ELF-1 (cell line): ENCODE measurements at regions not wholly inside any gene's neighbourhood (a gene's known extent, or its start where the extent isn't known, plus 50 kb on each side); places are given as distances from the start of the nearest gene placed in this dataset.
"Not testable (repeated sequence)": the region's sequence is repeated elsewhere in the genome, so short reads cannot be mapped to it uniquely, and the experiment has no call there.

Source experiments
- DNase-seq: peaks from one replicate; pipeline ENCODE4 v3.0.0-alpha.2; 2016; ENCODE audit warnings: low read depth, low spot score

DNA sequence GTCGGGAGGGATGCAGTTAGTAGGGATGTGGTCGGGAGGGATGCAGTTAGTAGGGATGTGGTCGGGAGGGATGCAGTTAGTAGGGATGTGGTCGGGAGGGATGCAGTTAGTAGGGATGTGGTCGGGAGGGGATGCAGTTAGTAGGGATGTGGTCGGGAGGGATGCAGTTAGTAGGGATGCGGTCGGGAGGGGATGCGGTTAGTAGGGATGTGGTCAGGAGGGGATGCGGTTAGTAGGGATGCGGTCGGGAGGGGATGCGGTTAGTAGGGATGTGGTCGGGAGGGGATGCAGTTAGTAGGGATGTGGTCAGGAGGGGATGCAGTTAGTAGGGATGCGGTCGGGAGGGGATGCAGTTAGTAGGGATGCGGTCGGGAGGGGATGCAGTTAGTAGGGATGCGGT is 96.2 kb downstream of the BDH1 start:
- not testable (repeated sequence) for DNase-seq

DNA sequence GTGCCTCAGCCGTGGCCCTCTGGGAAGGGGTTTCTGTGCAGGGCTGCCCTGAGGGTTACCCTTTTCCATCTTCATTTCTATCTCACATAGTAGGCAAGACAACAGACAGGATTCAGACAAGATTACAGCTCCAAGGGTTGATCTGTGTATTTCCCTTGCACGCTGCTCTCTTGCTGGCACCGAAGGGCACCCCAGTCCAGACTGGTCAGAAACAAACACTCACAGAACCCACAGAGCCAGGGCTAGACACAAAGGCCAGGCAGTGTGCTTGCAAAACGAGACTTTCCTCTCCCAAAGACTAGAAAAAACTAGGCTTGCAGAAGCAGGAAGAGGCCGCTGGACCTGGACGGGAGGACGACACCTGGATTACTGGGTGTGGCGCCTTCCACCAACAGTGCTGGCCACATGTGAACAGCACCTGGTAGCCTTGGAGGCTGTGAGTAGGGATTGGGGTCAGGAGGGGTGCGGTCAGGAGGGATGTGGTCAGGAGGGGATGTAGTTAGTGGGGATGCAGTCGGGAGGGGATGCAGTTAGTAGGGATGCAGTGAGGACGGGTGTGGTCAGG is 96.8 kb downstream of the BDH1 start:
- DNase-seq = no peak

DNA sequence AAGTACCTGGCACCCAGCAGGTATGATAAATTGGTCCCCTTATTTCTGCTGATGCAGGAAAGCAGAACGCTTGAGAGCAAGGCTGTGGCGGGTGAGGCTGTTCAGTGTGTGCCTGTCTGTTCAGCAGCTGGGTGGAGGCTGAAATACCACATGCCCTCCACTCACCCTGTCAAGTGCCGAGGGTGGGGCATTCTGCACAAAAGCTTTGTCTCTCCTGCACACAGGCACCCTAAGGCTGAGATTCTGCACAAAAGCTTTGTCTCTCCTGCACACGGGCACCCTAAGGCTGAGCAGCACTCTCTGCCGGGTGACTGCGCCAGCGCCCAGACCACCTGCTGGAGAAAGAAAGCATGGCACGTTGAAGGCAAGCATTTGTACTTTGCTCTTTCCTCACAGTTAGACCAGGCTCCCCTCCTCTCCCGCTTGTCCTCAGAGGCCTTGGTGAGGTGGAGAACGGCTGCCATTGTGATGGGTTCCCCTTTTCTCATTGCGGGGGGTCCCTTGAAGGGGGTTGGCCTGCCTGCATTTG is 97.5 kb downstream of the BDH1 start:
- peak; percentile 30 for DNase-seq

DNA sequence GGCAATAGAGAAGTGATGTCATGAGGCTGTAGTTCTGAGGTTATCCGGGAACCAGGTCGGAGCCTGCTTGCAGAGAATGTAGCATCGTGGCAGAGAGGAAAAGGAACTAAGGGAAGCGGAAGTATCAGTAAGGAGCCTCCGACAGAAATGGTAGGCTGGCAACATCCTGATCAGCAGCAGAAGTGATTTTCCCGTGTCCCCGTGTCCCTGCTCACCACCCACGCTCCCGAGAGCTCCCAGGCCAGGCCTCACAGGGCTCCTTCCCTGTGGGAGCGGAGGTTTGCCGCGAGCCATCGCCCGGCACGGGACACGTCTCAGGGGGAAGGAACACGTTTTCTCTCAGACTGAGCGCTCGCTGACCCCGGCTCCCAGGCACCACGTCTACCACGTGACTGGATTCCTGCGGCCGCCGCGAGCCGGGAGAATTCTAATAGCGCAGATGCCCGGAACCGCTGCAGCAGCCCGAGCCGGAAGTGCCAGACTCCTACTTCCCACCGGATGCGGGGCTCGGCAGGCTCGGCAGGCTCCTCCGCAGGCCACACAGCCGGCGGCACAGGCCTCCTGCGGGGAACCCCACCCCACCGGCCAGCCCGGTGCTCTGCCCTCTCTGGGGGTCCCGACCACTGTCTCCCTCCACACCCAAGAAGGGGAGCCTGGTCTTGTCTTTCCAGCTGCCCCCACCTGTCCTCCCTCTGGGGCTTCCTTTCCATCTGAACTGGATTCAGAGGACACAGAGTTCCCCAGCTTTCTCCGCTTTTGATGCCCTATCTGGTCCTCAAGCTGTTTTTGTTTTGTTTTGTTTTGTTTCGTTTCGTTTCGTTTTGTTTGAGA is 99.3 kb downstream of the BDH1 start:
- DNase-seq = peak; percentile 91

DNA sequence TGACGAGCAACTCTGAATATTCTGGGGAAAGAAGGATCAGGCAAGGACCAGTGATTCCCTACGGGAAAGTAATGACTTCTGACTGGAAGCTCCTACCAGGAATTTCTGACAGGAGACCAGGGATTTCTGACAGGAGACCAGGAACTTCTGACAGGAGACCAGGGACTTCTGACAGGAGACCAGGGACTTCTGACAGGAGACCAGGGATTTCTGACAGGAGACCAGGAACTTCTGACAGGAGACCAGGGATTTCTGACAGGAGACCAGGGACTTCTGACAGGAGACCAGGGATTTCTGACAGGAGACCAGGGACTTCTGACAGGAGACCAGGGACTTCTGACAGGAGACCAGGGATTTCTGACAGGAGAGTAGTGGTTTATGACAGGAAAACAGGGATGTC is 100.9 kb downstream of the BDH1 start:
- not testable (repeated sequence) for DNase-seq

DNA sequence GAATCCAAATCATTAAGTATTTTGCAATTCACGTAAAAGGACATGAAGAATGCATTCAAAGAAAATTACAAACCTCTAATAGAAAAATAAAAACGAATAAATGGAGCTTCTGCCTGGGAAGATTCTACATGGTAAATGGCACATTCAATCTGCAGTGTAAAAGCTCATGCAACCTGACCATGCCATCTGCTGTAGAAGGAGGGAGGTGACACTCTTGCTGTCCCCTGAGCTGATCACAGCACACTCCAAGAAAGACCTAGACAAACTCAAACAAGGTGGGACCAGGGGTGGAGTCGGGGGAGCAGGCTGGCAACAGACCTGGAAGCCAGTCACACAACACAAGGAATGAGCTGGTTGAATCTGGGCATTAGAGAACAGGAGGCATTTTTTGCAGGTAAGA is 101.8 kb downstream of the BDH1 start:
- no peak for DNase-seq

DNA sequence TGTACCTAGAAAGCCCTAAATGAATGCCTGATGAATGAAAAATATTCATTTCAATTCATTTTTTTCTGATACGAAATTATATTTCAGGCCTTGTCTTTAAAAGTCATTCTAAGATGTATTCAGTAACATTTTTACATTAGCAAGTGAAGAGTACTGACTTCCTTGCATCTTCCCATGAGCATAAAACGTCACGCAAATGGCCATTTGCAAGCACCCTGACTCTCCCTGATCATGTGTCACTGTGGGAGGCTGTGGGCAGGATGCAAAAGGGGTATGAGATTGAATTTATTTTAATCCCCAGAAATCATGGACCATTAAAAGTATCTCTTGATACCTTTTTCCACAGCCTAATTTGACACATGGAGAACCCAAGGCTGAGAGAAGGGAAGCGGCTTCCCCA is 105.0 kb downstream of the BDH1 start:
- DNase-seq = no peak

DNA sequence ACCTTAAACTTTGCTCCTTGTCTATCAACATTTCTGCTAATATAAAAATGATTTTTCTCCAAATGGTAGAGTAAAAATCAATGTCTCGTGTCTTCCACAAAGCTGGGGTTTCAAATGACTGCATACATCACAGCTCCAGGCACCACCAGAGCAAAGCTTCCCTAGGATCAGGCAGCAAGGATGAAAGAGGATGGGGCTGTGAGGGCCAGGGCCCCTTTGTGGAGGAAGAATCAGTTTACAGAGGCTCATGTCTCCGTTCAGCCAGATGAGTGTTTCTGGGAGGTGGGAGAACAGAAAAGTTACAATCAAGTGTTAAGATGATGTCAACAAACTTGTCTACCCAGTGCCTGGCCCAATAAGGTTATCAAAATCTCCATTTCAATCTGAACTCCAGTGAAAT is 105.5 kb downstream of the BDH1 start:
- DNase-seq = no peak

DNA sequence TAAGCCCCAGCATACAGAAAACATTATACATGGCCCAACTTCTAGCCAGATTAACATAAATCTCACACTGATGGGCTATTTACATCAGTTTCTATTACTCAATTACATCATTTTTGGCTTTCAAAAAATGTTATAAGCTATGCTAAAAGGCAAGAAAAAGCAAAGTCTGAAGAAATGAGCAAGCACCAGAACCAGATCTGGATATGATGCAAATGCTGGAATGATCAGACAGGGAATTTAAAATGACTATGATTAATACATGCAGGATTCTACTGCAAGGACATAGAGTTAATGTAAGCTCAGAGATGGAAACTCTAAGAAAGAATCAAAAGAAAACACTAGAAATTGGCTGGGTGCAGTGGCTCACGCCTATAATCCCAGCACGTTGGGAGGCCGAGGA is 106.6 kb downstream of the BDH1 start:
- not testable (repeated sequence) for DNase-seq

DNA sequence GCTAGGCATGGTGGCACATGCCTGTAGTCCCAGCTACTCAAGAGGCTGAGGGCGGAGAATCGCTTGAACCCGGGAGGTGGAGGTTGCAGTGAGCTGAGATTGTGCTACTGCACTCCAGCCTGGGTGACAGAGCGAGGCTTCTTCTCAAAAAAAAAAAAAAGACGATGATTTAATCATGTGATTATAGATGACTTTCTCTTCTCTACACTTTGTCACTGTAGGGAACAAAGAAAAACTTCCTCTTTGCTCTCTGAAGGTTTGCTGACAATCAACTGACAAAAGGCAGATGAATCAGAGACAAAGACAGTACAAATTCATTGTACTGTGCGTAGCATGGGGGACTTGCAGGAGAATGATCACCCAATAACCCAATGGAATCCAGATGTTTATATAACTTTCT is 108.0 kb downstream of the BDH1 start:
- not testable (repeated sequence) for DNase-seq

DNA sequence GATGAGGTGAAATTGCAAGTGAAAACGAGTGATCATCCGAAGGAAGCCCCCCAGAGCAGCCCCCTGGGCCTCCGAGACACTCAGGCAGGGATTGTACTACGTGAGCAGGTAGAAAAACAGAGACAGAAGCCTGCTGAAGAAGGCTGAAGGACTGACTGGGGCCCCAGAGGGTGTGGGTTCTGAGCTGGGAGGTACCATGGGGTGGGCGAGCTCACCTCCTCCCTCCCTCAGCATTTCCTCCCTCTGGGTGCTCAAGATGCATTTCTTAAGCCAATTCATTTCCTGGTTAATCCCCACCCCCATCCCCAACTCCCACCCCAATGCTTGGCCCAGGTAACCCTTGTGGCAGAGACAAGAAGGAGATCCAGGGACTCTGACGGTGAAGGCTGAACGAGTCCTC is 108.7 kb downstream of the BDH1 start:
- DNase-seq = no peak

DNA sequence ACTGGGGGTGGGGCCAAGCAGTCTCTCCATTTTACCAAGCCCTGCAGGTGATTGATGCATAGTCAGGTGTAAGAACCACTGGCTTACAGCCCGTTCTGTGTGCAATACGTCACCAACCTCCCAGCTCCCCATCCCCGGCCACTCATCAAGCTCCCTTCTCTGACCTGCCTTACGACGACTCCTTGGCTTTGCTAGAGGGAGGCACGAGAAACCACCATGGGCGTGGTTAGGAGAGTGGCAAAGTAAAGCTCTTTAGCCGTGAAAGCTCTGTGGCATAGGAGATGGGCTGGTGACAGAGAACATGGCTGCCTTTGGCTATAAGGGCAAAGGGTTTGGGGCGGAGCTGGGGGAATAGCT is 109.1 kb downstream of the BDH1 start:
- DNase-seq = no peak

DNA sequence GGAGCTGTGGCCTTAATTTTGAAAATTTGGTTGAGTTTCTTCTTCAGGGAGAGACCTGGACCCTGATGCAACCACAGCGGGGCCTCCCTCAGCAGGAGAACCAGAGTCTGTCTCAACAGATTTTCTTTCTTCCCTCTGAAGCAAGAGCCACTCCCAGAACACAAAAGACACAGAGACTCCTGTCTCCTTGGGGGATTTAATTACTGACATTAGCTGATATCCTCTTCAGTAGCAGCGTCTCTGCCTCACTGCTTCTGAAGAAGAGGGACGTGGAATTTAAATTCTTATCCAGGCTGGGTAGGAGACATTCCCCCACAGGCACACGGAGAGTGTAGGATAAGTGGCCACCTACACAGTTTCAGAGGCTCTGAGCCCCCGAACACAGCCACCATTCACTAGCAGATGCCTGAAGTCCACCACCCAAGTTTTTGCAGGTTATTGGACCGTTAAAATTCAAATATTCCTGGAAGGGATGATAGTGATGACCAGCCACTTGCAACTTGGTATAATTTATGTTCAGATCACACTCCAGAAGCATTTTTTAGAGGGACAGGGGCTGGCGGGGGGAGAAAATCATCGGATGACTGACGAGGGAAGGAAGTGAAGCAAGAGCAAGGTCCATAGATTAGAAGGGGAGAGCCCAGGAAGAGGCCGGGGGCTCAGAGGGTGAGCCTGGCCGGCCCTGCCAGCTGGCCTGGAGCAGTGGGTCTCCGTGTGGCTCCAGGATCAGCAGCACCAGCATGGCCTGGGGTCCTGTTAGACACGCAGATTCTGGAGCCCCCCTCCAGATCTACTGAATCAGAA is 109.7 kb downstream of the BDH1 start:
- no peak for DNase-seq

DNA sequence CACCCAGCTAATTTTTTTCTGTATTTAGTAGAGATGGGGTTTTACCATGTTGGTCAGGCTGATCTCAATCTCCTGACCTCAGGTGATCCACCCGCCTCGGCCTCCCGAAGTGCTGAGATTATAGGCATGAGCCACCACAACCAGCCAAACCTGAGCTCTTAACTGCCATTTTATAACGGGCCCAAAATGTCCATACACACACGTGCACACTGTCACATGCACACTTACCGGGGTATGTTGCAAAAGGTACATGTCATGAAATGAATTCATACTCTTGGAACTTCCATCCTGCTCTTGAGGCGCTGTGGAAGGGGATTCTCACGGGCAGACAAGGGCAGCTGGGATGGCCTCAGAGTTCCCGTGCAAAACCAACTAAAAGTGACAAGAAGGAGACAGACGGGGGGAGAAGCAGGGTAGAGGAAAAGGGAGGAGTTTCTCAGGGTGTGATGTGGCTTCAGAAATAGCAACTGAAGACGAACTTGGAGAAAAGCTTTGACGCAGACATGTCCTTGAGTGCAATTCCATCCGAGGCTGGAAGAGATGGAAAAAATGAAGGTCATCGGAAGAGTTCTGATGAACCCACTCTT is 110.9 kb downstream of the BDH1 start:
- no peak for DNase-seq

DNA sequence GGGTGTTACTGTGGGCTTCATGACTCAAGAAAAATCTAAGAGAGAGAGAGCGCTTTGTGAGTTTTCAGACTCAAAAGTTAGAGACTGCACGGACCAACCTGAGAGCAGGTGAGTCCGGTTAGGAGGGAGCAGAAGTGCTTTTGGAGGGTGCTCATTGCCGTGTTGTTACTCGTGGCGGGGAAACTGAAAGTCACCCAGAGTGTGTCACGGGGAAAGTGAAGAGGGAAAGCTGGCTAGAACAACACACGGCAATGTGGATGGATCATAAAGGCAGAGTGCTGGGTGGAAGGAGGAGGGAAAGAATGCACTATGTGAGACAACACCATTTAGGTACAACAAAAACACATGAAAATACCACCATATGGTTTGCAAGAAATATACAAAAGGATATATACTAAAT is 112.3 kb downstream of the BDH1 start:
- no peak for DNase-seq

DNA sequence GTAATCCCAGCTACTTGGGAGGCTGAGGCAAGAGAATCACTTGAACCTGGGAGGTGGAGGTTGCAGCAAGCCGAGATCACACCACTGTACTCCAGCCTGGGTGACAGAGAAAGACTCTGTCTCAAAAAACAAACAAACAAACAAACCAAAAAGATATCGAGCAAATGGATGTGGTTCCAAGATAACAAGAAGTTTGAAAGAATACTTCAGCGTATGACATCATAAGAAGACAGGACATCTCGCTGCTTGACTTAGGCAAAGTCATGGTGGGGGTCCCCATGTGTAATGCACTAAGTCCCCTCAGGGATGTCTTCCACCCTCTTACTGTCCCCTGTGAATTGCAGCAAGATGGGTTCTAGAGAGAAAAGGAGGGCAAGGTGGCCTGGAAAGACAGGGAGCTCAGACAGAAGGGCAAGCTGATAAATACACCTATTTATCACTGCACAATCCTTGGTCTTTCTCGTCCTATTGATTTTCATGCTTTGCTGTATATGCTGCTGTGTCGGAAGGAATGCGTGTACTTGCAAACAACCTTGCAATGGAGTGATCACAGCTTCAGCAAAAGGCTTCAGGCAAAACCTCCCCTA is 115.0 kb downstream of the BDH1 start:
- no peak for DNase-seq

DNA sequence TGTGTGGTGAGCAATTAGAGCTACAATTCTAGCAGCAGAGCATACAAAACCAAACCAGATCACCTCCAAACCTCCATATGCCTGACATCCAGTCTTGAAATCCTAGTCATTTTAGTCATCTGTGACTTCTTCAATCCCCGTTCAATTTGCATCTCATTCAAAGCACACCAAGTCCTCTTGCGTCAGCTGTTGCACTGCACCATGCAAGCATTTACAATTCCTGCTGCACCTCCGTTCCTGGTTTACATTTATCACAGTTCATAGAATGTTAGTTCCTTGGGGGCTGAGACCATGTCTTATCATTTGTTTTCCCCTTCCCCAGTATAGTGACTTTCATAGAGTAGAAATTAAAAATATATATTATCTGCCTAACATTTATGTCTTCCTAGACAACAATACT is 116.9 kb downstream of the BDH1 start:
- DNase-seq = no peak

DNA sequence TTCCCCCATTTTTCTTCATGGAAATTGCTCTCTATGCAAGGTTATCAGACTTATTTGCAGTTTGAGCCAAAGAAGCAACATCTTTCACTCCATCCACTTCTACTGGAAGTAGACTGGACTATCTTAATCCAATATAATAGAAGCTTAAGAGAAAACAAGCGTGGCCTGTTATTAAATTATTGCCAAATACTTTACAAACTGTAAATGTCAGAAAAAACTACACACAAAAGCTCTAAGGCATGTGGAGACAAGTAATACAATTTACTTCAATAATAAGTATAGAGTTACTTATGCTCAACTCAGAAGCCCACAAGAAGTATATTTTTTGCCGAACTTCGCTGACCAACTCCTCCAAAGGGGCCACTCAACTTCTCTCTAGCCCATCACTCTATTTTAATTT is 120.3 kb downstream of the BDH1 start:
- DNase-seq = no peak

DNA sequence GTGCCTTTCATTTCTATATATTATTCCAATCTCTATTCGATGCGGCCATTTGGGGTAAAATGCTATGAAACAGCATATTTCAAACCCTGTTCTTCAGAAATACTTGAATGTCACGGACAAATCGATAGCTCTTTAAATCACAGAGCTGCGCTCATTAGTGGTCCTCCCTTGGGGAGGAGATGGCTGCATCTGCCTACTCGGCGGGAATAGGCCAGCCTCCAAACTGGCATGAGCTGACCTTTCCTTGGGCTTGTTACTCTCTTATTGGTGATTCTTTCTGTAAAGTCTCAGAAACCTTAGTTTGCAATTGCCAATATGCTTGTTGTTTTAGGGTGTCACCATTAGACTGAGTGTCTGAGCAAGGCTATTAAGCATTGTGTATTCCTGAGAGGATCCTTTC is 120.9 kb downstream of the BDH1 start:
- no peak for DNase-seq

DNA sequence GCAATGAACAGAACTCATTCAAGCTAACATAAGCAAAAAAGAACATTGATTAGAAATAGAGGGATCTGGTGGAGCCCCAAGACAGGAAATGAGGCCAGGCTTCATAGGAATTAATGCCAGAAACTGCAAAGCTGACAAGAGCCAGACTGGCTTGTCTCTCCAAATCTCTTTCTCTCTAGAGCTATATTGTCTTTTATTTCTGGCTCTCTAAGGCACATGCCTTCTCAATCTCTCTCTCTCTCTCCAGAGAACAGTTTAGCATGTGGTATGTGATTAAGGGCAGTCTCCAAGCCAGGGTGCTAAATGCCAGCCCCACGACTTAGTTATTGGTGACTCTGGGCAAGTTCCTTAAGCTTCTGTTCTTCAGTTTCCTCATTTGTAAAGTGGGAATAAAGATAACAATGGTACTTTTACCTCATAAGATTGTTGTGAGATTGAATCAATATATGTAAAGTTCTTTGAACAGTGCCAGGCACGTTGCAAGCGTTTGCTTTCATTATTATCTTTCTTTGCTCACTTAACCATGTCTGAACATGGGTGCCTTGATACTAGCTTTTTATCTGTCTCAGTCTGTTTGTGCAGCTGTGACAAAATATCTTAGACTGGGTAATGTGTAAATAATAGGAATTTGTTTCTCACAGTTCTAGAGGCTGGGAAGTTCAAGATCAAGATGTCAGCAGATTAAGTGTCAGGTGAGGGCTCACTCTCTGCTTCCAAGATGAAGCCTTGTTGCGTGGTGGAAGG is 123.2 kb downstream of the BDH1 start:
- no peak for DNase-seq

DNA sequence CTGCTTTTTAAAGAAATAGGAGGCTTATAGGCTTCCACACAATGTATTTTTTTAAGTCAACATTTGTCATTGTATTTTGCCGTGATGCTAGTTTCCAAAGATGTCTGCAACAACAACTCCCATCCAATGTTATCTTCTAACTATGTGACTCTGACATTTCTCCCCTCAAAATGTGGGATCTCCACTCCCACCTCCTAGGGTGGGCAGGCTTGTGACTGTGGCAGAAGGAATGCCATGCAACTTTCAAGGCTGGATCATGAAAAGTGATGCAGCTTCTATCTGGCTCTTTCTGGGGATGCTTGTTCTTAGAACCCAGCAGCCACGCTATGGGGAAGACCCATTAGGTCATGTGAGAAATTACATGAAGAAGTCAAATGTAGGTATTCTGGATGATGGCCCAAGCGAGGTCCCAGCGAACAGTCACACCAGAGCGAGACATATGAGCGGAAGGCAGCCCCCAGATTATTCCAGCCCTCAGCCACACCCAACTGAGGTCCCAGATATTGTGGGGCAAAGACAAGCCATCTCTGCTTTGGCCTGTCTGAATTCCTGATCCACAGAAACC is 124.3 kb downstream of the BDH1 start:
- no peak for DNase-seq
